SU-DHL-6 (cell line): ENCODE measurements at regions not wholly inside any gene's neighbourhood (a gene's known extent, or its start where the extent isn't known, plus 50 kb on each side); places are given as distances from the start of the nearest gene placed in this dataset.

Source experiments
- CTCF ChIP-seq: fragments of 200-600 bp; sonication (generic); IDR thresholded peaks from one replicate; pipeline ENCODE4 v1.5.1; 2017; ENCODE audit warnings: antibody characterized with exemption, mild to moderate bottlenecking, low read length, moderate library complexity; ENCODE audit not compliant: insufficient read depth, poor library complexity, severe bottlenecking
- EZH2phosphoT487 ChIP-seq: fragments of 200-600 bp; sonication (generic), shearing (Covaris generic); conservative IDR thresholded peaks from 2 replicates; pipeline ENCODE4 v1.6.1; 2018; ENCODE audit warnings: mild to moderate bottlenecking, antibody characterized with exemption, low read length, moderate library complexity, mixed read lengths

GRCh38 chr15:31782016-31782783, 248.1 kb upstream of the CHRNA7 start:
- TF ChIP-seq CTCF (no peak), EZH2phosphoT487 (no peak)
